BE2C (cell line): ENCODE measurements at regions not wholly inside any gene's neighbourhood (a gene's known extent, or its start where the extent isn't known, plus 50 kb on each side); places are given as distances from the start of the nearest gene placed in this dataset.
A peak's percentile ranks its signal among the peaks of the same experiment; 100 is the strongest.

ENCODE experiments used
- DNase-seq: peaks from one replicate; pipeline ENCODE4 v3.0.0-alpha.2; 2020
- H3K27me3 ChIP-seq: fragments of 250-450 bp; sonication (Bioruptor Pico); 2 replicates; pipeline ENCODE4 v1.5.1; 2020; ENCODE audit warnings: mild to moderate bottlenecking
- H3K36me3 ChIP-seq: fragments of 250-450 bp; sonication (Bioruptor Pico); 2 replicates; pipeline ENCODE4 v1.5.1; 2020; ENCODE audit warnings: mild to moderate bottlenecking
- H3K4me1 ChIP-seq: fragments of 250-450 bp; sonication (Bioruptor Pico); 2 replicates; pipeline ENCODE4 v1.5.1; 2020
- H3K4me3 ChIP-seq: 2 replicates; pipeline ENCODE4 v1.5.1; 2011; ENCODE audit warnings: low read depth, low read length
- H3K9me3 ChIP-seq: fragments of 250-450 bp; sonication (Bioruptor Pico); 2 replicates; pipeline ENCODE4 v1.5.1; 2020
- TF ChIP-seq, protein P1 (sequence below): IDR thresholded peaks from 2 replicates; pipeline ENCODE4 v1.5.1; 2012; ENCODE audit warnings: mild to moderate bottlenecking, low read depth, low read length

GRCh38 chr9:36765468-36766341 is 193.0 kb downstream of the MELK start:
- Histone ChIP-seq H3K9me3 (no peaks in the 10 kb centered on the region), H3K36me3 (no peaks in the 10 kb centered on the region), H3K4me3 (peak overlapping the region; percentile 79), H3K27me3 (no peaks in the 10 kb centered on the region), H3K4me1 (peaks cover 11% of the 10 kb centered on the region)
- TF ChIP-seq, protein P1, sequence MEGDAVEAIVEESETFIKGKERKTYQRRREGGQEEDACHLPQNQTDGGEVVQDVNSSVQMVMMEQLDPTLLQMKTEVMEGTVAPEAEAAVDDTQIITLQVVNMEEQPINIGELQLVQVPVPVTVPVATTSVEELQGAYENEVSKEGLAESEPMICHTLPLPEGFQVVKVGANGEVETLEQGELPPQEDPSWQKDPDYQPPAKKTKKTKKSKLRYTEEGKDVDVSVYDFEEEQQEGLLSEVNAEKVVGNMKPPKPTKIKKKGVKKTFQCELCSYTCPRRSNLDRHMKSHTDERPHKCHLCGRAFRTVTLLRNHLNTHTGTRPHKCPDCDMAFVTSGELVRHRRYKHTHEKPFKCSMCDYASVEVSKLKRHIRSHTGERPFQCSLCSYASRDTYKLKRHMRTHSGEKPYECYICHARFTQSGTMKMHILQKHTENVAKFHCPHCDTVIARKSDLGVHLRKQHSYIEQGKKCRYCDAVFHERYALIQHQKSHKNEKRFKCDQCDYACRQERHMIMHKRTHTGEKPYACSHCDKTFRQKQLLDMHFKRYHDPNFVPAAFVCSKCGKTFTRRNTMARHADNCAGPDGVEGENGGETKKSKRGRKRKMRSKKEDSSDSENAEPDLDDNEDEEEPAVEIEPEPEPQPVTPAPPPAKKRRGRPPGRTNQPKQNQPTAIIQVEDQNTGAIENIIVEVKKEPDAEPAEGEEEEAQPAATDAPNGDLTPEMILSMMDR: no peak
- peak; percentile 96 for DNase-seq

DNA sequence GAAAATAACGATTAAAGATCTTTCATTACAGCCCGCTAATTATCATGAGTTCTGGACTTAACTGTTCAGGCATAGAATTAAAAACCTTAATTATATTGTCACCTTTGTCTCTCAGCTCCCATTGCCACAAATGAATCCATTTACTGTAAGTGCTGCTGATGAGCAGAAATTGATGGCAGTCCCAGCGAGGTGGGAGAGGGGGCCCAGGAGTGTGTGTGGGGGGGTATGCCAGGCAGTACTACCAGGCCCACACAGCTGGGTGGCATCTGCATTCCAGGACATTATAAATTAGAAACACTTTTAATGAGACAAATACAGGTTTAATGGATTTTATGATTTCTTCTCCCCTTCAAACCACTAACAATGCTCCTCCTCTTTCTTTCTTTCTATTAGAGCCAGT is 196.0 kb downstream of the MELK start:
- DNase-seq: no peak
- no peaks in the 10 kb centered on the region for H3K27me3 ChIP-seq

GRCh38 chr9:36770025-36770424 is 197.3 kb downstream of the MELK start:
- Histone ChIP-seq H3K4me3 (no peak overlapping the region), H3K4me1 (peaks cover 5% of the 10 kb centered on the region), H3K9me3 (no peaks in the 10 kb centered on the region), H3K36me3 (no peaks in the 10 kb centered on the region), H3K27me3 (no peaks in the 10 kb centered on the region)
- DNase-seq: peak; percentile 51
- TF ChIP-seq, protein P1: no peak

More for the DNA sequence above, 196.0 kb downstream of the MELK start:
- TF ChIP-seq, protein P1: no peak
- Histone ChIP-seq H3K4me1 (peaks cover 5% of the 10 kb centered on the region), H3K4me3 (no peak overlapping the region), H3K36me3 (no peaks in the 10 kb centered on the region), H3K9me3 (no peaks in the 10 kb centered on the region)

DNA sequence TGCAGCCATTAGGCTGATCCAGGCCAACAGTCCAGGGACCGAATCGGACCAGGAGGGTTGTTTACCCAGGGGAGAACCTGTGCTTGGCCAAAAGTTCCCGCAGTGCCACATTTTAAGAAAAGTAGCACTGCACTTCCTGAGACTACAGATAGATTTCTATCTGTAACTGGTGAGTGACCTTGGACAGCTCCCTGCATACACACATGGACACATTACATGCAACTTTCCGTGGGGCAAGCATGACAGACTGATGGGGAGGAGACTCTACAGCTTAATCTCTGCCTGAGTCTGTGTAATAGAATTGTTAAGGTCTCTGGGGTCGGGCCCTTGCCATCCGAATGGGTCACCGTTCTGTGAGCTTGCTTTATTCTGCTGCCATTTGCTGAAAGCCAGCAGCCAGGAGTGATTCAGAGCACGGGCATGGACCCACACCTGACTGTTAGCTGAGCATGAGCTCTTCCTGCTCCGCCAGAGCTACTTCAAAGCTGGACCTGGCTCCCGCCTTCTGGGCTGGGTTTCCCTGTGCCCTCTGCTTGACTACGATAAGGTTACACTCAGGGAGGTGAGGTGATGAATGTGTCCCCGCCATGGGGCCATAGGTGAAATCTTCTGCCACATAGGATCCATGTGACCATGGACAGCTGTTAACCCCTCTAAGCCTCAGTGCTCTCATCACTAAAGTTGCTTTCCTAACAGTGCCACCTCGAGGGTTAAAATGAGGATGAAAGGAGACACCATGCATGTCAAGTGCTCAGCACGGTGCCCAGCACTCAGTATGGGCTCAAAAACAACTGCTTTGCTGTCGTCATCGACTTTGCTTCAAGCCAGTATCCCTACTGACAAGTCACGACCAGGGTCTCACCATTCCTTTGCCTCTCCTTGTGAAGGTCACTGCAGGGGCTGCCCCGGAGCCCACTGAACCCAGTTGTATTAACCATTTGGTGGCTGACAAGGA is 200.0 kb downstream of the MELK start:
- Histone ChIP-seq H3K4me3 (no peak overlapping the region), H3K36me3 (no peaks in the 10 kb centered on the region), H3K4me1 (peaks cover 5% of the 10 kb centered on the region), H3K27me3 (no peaks in the 10 kb centered on the region), H3K9me3 (no peaks in the 10 kb centered on the region)
- TF ChIP-seq, protein P1: no peak
- DNase-seq: no peak

DNA sequence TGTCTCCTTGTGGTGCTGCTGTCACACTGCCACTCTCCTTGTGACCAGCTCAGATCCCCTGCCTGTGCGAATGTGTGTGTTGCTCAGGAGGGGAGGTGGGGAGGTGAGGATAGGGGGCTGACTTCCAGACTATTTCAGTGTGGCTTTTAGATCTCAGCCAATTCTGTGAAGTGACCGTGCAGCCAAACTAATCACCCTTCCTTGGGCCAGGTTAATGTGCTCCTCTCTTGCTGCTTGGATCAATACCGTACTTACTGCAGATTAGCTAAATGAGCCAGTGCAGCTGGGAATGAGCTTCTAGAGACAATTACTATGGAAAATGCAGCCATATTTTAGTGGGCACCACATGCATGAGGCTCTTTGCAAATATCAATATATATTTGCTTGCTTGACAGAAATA is 206.0 kb downstream of the MELK start:
- Histone ChIP-seq H3K27me3 (no peaks in the 10 kb centered on the region), H3K4me1 (peaks cover 13% of the 10 kb centered on the region), H3K9me3 (no peaks in the 10 kb centered on the region), H3K36me3 (no peaks in the 10 kb centered on the region), H3K4me3 (no peak overlapping the region)
- no peak for DNase-seq
- TF ChIP-seq, protein P1: no peak

DNA sequence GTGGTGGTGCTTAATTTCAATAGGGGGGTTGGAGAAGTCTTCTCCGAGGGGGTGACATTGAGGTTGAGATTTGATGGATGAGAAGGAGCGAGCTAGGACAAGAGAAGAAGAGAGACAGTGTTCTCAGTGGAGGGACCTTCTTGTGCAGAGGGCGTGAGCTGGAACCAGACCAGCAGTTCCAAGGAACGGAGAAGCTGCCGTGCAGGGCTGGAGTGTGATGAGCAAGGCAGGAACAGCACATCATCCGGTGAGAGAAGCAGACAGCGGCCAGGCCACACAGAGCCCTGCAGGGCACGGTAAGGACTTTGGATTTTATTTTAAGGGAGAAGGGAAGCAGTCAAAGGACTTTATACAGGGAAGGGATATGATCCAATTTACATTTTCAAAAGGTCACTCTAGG is 206.9 kb downstream of the MELK start:
- TF ChIP-seq, protein P1: no peak
- H3K9me3 ChIP-seq: no peaks in the 10 kb centered on the region
- H3K4me3 ChIP-seq: no peak overlapping the region
- no peaks in the 10 kb centered on the region for H3K36me3 ChIP-seq
- H3K4me1 ChIP-seq: peaks cover 13% of the 10 kb centered on the region
- H3K27me3 ChIP-seq: no peaks in the 10 kb centered on the region
- no peak for DNase-seq
